HG02885 (cell line): ENCODE measurements at regions not wholly inside any gene's neighbourhood (a gene's known extent, or its start where the extent isn't known, plus 50 kb on each side); places are given as distances from the start of the nearest gene placed in this dataset.

ENCODE experiments used
- ATAC-seq: cut with Tn5 transposase; IDR thresholded peaks from one replicate; pipeline ENCODE4 v1.9.1; 2021; ENCODE audit warnings: mild to moderate bottlenecking; ENCODE audit not compliant: unreplicated experiment, poor library complexity

- no peak for ATAC-seq
Measured at GRCh38 chr5:33273985-33274384, 166.8 kb upstream of the TARS1 start.

DNA sequence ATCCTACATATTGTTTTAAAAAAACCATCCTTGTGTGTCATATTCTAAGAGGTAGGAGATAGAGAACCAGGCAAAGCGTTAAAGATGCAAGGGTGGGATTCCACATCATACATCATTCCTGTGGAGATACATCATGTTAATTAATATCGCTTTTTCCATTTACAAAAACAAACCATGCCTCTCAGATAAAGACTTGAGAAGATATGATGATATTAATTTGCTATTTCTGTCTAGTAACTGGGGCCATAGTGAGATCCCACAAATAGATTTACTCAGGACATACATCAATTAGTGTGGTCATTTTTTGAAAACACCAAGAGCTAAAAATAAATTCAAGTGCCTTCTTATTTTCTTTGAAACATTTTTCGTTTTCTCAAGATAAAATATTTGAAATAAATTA, 165.4 kb upstream of the TARS1 start:
- ATAC-seq = no peak

- no peak for ATAC-seq
Measured at GRCh38 chr5:33275921-33276627, 164.7 kb upstream of the TARS1 start.

DNA sequence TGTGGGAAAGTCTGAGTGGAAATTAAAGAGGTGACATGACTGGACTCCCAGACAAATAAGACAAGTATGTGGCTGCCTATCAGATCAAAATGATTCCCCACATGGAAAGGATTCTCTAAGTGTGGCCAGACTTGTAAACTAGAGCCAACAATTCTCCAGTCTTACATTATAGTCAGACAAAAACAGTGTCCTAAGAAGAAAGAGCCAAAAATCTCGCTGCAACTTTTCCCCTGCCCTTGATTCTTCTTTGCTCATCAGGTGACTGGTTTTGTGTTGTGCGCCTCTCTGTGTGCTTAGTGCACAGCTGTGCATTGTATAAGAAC, 164.2 kb upstream of the TARS1 start:
- no peak for ATAC-seq

- no peak for ATAC-seq
Measured at GRCh38 chr5:33277061-33277650, 163.6 kb upstream of the TARS1 start.

DNA sequence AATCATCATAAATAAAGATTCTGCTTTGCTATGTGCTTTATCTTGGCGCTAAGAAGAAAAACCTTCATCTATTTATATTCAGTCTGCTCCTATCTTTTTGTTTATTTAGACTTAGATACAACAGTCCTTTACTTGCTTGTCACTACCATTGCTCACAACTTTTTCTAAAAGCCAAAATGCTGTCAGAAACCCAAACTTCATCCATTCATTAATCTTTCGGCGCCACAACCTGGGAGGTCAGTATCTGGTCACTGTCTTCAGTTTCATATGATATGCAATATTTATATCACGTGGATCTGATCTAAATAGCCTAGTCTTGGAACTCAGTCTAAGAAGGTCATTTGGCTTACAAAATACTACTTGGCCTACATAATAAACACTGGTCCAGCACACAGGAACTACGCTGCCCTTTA, 159.3 kb upstream of the TARS1 start:
- no peak for ATAC-seq

DNA sequence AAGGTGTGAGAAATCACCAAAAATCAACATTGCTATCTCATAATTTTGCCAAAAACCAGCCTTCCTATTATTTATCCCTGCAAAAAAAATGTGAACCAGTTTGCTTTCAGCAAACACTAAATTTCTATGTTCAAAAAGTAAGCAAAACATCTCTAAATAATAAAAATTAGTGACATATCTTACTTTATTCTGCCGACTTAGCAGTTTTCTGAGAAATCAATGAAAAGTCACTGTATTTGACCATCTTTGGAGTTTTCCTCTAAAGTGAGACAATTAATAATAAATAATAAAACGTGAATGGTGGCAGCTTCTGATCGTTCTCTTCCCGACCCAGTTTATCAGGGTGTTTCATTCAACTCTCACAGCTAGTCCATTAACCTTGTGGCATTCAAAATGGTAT, 158.6 kb upstream of the TARS1 start:
- ATAC-seq = no peak

DNA sequence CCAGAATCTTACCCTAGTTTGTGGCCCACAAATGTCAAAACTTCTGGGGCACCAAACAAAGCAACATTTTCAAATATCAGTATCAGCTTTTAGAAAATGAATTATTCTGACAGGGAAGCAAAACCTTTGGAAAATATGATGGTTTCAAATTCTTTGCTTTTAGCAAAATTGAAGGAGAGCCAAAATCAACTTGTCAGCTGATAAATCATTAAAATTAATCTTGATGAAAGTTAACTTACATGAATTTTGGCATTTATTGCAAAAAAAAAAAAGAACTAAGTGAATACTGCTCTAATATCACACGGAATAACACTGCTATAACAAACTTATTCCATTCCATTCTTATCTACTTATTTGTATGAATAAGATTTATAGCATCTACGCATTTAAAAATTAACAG, 158.1 kb upstream of the TARS1 start:
- ATAC-seq = no peak

DNA sequence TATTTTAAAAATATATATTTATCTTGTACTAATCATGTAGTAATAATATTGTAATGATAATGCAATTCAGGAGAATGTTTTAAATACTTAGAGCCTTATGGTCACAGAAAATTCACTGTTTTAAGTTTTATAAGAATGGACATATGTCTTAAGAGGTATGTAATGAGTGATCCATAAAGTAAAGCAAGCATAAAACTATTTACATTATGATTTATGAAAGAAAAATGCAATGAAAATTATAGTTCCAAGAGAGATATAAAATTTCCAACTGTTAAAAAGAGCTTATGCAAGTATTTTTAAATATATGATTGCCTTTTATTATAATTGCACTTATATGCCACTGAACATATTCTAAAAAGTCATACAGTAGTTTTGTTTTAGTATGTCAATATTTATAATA, 157.5 kb upstream of the TARS1 start:
- no peak for ATAC-seq

- no peak for ATAC-seq
Measured at GRCh38 chr5:33284681-33285080, 156.1 kb upstream of the TARS1 start.

DNA sequence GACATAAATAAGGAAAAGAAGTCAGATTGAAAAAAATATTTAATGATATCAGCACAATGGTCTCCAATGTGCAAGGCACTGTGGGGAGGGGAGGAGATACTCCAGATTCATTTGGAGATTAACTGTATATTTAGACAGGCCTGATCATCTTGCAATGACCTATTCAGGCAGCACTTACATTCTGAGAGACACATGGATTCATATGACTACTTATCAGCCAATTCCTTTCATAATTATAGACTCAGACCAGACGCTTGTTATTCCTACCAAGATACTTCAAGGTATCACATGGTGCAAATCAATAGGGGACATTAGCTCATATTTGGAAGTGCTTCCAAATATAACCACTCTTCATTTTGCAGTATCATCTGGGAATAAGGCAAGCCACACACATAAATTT, 153.5 kb upstream of the TARS1 start:
- no peak for ATAC-seq

GRCh38 chr5:33291216-33292000, 149.4 kb upstream of the TARS1 start:
- ATAC-seq = no peak

- no peak for ATAC-seq
Measured at GRCh38 chr5:33297760-33298216, 143.0 kb upstream of the TARS1 start.

DNA sequence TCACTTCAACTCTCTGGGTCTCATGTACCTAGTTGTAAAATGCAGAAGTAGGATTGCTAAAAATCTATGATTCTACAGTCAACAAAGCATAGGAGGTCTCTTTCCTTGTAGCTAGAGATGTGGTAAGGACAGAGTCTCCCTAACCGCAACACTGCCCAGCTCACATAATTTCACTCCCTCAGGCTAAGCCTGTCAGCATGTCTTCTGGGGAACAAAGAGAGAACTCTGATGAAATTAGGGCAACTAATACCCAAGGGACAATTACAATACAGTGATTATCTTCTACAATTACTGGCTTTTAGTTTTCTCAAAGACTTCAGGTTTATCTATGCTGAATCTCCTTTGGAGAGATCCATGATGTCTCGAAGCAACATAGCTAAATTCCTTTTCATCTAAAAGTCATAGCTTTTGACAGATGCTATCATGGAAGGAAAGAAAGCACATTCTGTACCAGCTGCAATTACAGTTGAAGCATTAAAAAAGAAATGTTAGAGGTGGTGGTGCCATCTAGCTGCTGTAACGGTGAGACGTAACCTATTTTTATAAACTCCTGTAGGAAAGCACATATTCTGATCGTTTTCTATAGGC, 141.1 kb upstream of the TARS1 start:
- ATAC-seq = peak; percentile 36

- ATAC-seq = peak; percentile 83
Measured at GRCh38 chr5:33300209-33300742, 140.5 kb upstream of the TARS1 start.

DNA sequence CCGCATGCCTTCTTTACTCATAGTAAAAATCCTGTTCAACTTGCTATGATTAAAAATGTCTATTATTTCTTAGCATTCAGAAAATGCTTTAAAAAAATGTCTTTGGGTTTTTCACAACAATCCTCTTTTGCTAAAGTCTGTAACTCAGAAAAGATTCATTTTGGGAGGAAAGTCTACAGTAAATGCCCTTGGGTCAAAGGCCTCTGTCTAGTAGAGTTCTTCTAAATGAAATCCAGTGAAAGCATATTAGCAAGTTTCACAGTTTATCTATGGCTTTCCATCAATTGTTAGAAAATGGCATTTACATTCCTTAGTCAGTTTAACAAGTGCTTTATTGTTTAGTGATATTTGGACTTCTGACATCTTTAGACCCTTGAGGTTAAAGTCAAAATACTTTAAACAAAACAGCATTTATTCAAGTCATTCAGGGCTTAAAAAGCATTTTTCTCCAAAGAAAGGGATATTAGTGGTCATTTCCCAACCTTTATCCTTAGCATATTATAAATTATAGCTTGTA, 137.1 kb upstream of the TARS1 start:
- no peak for ATAC-seq

- no peak for ATAC-seq
Measured at GRCh38 chr5:33304601-33305000, 136.2 kb upstream of the TARS1 start.

GRCh38 chr5:33305572-33305971, 135.2 kb upstream of the TARS1 start:
- ATAC-seq = no peak

DNA sequence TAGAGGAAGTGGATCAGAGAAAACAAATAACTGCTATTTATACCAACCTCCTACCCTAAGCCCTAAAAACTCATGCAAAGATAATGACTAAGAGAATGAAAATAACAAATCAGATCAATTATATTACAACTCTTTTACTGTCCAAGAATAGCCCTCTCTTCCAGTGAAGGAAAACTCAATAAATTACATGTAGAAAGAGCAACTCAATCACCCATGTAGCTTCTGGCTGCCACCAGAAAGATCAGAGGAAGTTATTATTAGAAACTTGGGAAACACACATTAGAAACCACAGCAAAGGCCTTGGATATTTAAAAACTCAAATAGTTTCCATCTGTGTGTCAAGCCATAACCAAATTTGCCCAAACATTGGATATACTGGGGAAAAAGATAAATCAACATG, 134.0 kb upstream of the TARS1 start:
- no peak for ATAC-seq

DNA sequence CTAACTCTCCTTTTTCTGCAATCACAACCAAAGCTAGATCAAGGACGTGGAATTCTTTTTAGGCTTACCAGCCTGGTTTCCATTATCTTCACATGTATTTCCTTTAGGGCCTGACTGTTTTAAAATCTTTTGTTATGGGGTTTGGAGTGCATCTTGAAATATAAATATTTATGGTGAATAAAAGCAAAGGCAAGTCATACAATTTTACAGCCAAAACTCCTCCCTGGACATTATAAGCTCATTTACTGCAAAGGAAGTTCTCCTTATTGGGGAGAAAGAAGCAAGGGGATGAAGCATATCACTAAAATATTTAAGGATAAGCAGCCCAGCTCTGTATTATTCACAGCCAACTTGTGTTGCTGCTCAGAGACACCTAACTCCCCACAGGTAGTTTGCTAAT, 132.2 kb upstream of the TARS1 start:
- no peak for ATAC-seq

GRCh38 chr5:33309068-33309467, 131.7 kb upstream of the TARS1 start:
- ATAC-seq = no peak
